HL-60 (cell line): ENCODE measurements at regions not wholly inside any gene's neighbourhood (a gene's known extent, or its start where the extent isn't known, plus 50 kb on each side); places are given as distances from the start of the nearest gene placed in this dataset.

Experiments
- DNase-seq, 2 experiments: peaks; one replicate each; pipeline ENCODE4 v3.0.0-alpha.2; 2010 to 2020; ENCODE audit warnings: low read depth in 1 of 2, low spot score in 1 of 2
- H3K27ac ChIP-seq: fragments of 250-450 bp; sonication (Bioruptor Pico); replicated peaks from 2 replicates; pipeline ENCODE4 v1.5.1; 2020; ENCODE audit warnings: mild to moderate bottlenecking, moderate library complexity
- H3K27me3 ChIP-seq: fragments of 250-450 bp; sonication (Bioruptor Pico); 2 replicates; pipeline ENCODE4 v1.5.1; 2021; ENCODE audit warnings: mild to moderate bottlenecking, moderate library complexity; ENCODE audit not compliant: insufficient read depth, poor library complexity, severe bottlenecking
- H3K4me3 ChIP-seq: replicated peaks from 2 replicates; pipeline ENCODE4 v1.5.1; 2011; ENCODE audit warnings: mild to moderate bottlenecking, control low read depth, low read length; ENCODE audit not compliant: insufficient read depth
- GABPA ChIP-seq: IDR thresholded peaks from 2 replicates; pipeline ENCODE4 v1.6.1; 2012; ENCODE audit warnings: low read depth
- POLR2AphosphoS5 ChIP-seq: IDR thresholded peaks from 2 replicates; pipeline ENCODE4 v1.6.1; 2012; ENCODE audit warnings: low read depth
- REST ChIP-seq: IDR thresholded peaks from 2 replicates; pipeline ENCODE4 v1.6.1; 2012; ENCODE audit warnings: low read depth; ENCODE audit not compliant: insufficient replicate concordance
- SPI1 ChIP-seq: IDR thresholded peaks from 2 replicates; pipeline ENCODE4 v1.6.1; 2012; ENCODE audit warnings: low read depth, mild to moderate bottlenecking, borderline replicate concordance
- TF ChIP-seq, protein P1 (sequence below): IDR thresholded peaks from one replicate; pipeline ENCODE4 v1.5.1; 2011; ENCODE audit warnings: low read length, control low read depth, inconsistent platforms; ENCODE audit not compliant: insufficient read depth

- no peak overlapping the region for H3K27ac ChIP-seq
- H3K4me3 ChIP-seq, result no peak overlapping the region
- H3K27me3 ChIP-seq, result no peaks in the 10 kb centered on the region
- DNase-seq, result no peak
- no peak for TF ChIP-seq POLR2AphosphoS5
- TF ChIP-seq, protein P1, sequence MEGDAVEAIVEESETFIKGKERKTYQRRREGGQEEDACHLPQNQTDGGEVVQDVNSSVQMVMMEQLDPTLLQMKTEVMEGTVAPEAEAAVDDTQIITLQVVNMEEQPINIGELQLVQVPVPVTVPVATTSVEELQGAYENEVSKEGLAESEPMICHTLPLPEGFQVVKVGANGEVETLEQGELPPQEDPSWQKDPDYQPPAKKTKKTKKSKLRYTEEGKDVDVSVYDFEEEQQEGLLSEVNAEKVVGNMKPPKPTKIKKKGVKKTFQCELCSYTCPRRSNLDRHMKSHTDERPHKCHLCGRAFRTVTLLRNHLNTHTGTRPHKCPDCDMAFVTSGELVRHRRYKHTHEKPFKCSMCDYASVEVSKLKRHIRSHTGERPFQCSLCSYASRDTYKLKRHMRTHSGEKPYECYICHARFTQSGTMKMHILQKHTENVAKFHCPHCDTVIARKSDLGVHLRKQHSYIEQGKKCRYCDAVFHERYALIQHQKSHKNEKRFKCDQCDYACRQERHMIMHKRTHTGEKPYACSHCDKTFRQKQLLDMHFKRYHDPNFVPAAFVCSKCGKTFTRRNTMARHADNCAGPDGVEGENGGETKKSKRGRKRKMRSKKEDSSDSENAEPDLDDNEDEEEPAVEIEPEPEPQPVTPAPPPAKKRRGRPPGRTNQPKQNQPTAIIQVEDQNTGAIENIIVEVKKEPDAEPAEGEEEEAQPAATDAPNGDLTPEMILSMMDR, result no peak
- TF ChIP-seq REST, result no peak
- TF ChIP-seq GABPA, result no peak
- no peak for TF ChIP-seq SPI1
Observed at GRCh38 chr3:72489901-72490300, 358.3 kb downstream of the SHQ1 start.

DNA sequence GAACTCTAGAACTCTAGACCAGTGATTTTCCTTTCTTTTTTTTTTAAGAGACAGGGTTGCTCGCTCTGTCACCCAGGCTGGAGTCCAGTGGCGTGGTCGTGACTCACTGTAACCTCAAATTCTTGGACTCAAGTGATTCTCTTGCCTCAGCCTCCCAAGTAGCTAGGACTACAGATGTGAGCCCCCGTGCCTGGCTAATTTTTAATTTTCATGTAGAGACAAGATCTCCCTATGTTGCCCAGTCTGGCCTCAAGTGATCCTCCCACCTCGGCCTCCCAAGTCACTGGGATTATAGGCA lies 359.6 kb downstream of the SHQ1 start:
- no peak overlapping the region for H3K27ac ChIP-seq
- no peak for TF ChIP-seq POLR2AphosphoS5
- no peak for TF ChIP-seq GABPA
- TF ChIP-seq SPI1, result no peak
- TF ChIP-seq, protein P1, result no peak
- TF ChIP-seq REST, result no peak
- DNase-seq, result no peak
- H3K4me3 ChIP-seq, result no peak overlapping the region
- H3K27me3 ChIP-seq, result no peaks in the 10 kb centered on the region

- no peak for DNase-seq
- TF ChIP-seq REST, result no peak
- TF ChIP-seq GABPA, result no peak
- no peak for TF ChIP-seq POLR2AphosphoS5
- peak; percentile 6; the same call in 1 of the 2 replicates for TF ChIP-seq SPI1
- TF ChIP-seq, protein P1, result no peak
- Histone ChIP-seq H3K4me3 (no peak overlapping the region), H3K27ac (0 out of 2 replicates have a peak overlapping the region, but pooled peaks have one; percentile 17), H3K27me3 (no peaks in the 10 kb centered on the region)
Observed at GRCh38 chr3:72487946-72488737, 360.1 kb downstream of the SHQ1 start.
